Cardiac muscle cell (in vitro differentiated cells and primary cell): ENCODE measurements at regions not wholly inside any gene's neighbourhood (a gene's known extent, or its start where the extent isn't known, plus 50 kb on each side); places are given as distances from the start of the nearest gene placed in this dataset.
"Not testable (repeated sequence)": the region's sequence is repeated elsewhere in the genome, so short reads cannot be mapped to it uniquely, and the experiment has no call there.

Experiments used
- DNase-seq, 2 donors: peaks; one replicate each; pipeline versions ENCODE4 v3.0.0 to v3.0.0-alpha.2; 2010 to 2017; ENCODE audit warnings: low read depth in 1 of 2, low spot score in 1 of 2
- H3K27ac ChIP-seq: fragments of 200-600 bp; sonication (generic); 2 replicates; pipeline ENCODE4 v1.5.1; 2016
- H3K27me3 ChIP-seq: fragments of 200-600 bp; sonication (generic); 2 replicates; pipeline ENCODE4 v1.6.0; 2016; ENCODE audit warnings: control low read depth
- H3K36me3 ChIP-seq: fragments of 200-600 bp; sonication (generic); 2 replicates; pipeline ENCODE4 v1.5.1; 2016; ENCODE audit warnings: control low read depth
- H3K4me1 ChIP-seq: fragments of 200-600 bp; sonication (generic); 2 replicates; pipeline ENCODE4 v1.8.1; 2017; ENCODE audit warnings: low read depth, mild to moderate bottlenecking, mixed run types
- H3K4me3 ChIP-seq: fragments of 200-600 bp; sonication (generic); 2 replicates; pipeline ENCODE4 v1.5.1; 2016; ENCODE audit warnings: mild to moderate bottlenecking
- H3K9me3 ChIP-seq: fragments of 200-600 bp; sonication (generic); 2 replicates; pipeline ENCODE4 v1.5.1; 2017; ENCODE audit warnings: low read depth, mild to moderate bottlenecking, control low read depth
- CTCF ChIP-seq: IDR thresholded peaks from 2 replicates; pipeline ENCODE4 v1.5.1; 2012; ENCODE audit warnings: low read depth, mild to moderate bottlenecking, low read length

DNA sequence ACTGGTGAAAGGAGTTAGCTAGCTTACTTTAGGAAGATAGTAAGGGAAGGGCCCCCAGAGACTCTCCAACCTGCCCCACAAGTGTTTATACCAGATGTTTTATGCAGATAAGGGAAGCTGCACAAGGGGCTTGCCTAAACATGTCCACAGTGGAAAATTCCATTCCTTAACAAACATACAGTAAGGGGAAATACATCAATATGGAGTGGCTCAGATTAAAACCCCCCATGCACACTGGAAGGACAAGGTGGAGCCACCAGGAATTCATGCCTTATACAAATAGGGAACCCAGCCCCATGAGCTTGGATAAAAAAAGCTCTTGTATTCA lies 106.3 kb upstream of the GPBP1 start:
- Histone ChIP-seq H3K36me3 (no peaks in the 10 kb centered on the region), H3K27ac (no peak overlapping the region), H3K9me3 (no peaks in the 10 kb centered on the region), H3K4me1 (no peaks in the 10 kb centered on the region), H3K27me3 (no peaks in the 10 kb centered on the region), H3K4me3 (no peak overlapping the region)
- no peak for TF ChIP-seq CTCF
- DNase-seq: no peak

DNA sequence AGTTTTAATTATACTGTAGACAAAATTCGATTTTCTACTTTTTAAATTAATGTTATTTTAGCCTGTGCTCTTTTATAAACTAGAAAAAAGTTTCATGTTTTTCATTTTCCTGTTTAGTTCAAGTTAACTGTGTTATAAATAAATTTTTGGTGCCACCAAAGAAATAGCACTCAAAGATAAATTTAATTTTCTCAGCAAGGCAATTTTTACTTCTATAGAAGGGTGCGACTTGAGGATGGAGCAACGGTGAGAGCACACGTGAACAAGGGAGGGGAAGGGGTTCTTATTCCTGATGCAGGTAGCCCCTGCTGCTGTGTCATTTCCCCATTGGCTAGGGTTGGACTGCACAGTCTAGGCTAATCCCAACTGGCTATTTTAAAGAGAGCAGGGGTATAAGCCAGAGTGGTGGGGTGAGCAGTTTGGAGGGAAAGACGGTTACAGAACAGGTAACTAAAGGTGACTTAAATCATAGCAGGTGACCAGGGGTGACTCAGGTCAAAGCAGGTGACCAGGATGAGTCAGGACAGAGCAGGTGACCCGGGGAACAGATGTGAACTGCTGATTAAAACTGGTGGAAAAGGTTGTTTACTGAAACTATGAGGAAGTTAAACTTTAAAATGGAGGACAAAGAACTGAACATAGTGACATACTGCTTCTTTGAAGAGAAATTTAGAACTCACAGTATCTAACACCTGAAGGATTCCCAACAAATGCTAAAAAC lies 104.6 kb upstream of the GPBP1 start:
- no peak for TF ChIP-seq CTCF
- no peak overlapping the region for H3K27ac ChIP-seq
- no peaks in the 10 kb centered on the region for H3K36me3 ChIP-seq
- no peaks in the 10 kb centered on the region for H3K27me3 ChIP-seq
- no peak for DNase-seq
- no peaks in the 10 kb centered on the region for H3K9me3 ChIP-seq
- no peaks in the 10 kb centered on the region for H3K4me1 ChIP-seq
- H3K4me3 ChIP-seq: no peak overlapping the region

GRCh38 chr5:57072218-57072892 lies 101.5 kb upstream of the GPBP1 start:
- DNase-seq: no peak

DNA sequence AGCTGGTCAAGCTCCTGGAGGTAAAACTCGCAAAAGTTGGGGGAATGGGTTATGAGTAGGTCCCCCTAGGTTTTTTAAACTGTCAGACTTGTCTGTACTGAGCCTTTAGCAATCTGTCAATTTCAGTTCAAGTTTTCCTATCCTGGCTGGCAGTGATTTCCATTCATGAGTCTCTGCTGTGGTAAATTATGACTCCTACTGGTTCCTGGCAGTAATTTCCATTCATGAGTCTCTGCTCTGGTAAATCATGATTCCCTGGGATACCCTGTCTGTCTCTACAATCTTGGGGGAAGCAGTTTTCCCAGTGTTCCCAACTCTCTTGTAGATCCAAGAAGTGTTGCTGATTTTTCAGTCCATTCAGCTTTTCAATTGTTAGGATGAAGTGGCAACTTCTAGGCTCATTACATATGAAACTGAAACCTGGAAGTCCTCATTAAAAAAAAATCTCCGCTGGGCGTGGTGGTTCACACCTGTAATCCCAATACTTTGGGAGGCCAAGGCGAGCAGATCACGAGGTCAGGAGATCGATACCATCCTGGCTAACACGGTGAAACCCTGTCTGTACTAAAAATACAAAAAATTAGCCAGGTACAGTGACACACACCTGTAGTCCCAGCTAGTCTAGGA lies 91.3 kb upstream of the GPBP1 start:
- Histone ChIP-seq H3K27me3 (no peaks in the 10 kb centered on the region), H3K4me3 (no peak overlapping the region), H3K4me1 (no peaks in the 10 kb centered on the region), H3K36me3 (no peaks in the 10 kb centered on the region), H3K9me3 (no peaks in the 10 kb centered on the region), H3K27ac (no peak overlapping the region)
- peak in 1 of 2 donors; percentile 43 for DNase-seq
- TF ChIP-seq CTCF: peak; percentile 44

More at GRCh38 chr5:57072218-57072892, 101.5 kb upstream of the GPBP1 start:
- TF ChIP-seq CTCF: no peak
- H3K27ac ChIP-seq: no peak overlapping the region
- no peaks in the 10 kb centered on the region for H3K9me3 ChIP-seq
- H3K4me1 ChIP-seq: no peaks in the 10 kb centered on the region
- no peak overlapping the region for H3K4me3 ChIP-seq
- no peaks in the 10 kb centered on the region for H3K36me3 ChIP-seq
- H3K27me3 ChIP-seq: no peaks in the 10 kb centered on the region

DNA sequence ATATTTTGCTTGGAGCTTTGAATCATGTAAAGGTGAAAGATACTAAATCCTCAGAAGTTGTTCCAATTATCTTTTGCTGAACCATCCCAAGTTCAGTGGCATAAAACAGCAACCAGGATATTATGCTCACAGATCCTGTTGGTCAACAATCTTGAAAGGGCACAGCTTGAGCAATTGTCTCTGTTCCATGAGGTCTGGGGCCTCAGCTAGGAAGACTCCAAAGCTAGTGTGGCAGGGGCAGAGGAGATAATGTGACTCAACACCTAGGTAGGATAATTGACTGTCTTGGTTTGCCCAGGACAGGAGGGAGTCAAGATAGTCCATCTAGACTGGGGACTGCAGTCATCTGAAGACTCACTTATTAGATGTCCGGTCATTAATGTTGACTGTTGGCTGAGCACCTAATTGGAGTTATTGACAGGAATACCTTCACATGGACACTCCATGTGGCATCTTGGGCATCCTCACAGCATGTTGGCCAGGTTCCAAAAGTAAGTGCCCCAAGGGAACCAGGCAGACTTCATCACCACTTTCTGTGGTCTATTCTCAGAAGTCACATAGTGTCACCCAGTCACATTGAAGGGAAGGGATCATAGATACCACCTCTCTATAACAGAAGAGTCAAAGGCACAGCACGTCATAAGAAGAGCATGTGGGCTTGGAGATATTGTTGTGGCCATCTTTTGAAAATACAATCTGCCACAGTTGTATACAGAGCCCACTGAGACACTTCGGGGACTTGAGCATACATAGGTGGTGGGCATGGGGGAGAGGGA lies 88.4 kb upstream of the GPBP1 start:
- Histone ChIP-seq H3K9me3 (no peaks in the 10 kb centered on the region), H3K36me3 (no peaks in the 10 kb centered on the region), H3K27me3 (no peaks in the 10 kb centered on the region), H3K4me1 (no peaks in the 10 kb centered on the region), H3K4me3 (no peak overlapping the region), H3K27ac (no peak overlapping the region)
- DNase-seq: no peak
- no peak for TF ChIP-seq CTCF

DNA sequence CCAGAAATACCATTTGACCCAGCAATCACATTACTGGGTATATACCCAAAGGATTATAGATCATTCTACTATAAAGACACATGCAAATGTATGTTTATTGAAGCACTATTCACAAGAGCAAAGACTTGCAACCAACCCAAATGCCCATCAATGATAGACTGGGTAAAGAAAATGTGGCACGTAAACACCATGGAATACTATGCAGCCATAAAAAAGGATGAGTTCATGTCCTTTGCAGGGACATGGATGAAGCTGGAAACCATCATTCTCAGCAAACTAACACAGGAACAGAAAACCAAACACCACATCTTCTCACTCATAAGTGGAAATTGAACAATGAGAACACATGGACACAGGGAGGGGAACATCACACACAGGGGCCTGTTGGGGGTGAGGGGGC lies 85.9 kb upstream of the GPBP1 start:
- not testable (repeated sequence) for H3K27me3 ChIP-seq, H3K4me1 ChIP-seq, H3K27ac ChIP-seq, H3K9me3 ChIP-seq, H3K4me3 ChIP-seq, H3K36me3 ChIP-seq, DNase-seq
